Uterus (tissue), 2 donors: ENCODE measurements at regions not wholly inside any gene's neighbourhood (a gene's known extent, or its start where the extent isn't known, plus 50 kb on each side); places are given as distances from the start of the nearest gene placed in this dataset.

ENCODE experiments used
- POLR2A ChIP-seq, 2 donors: fragments of 450-650 bp; IDR thresholded peaks; one replicate each; pipeline ENCODE4 v1.6.1; 2016; ENCODE audit warnings: antibody characterized with exemption in 2 of 2, mild to moderate bottlenecking in 1 of 2, moderate library complexity in 1 of 2
- TF ChIP-seq, protein P1 (sequence below), 4 experiments: fragments of 200-600 bp in 2 of 4; fragments of 450-650 bp in 2 of 4; sonication (generic) in 2 of 4; IDR thresholded peaks; one replicate each; pipeline ENCODE4 v1.5.1; 2016 to 2019; ENCODE audit warnings: antibody characterized with exemption in 4 of 4, mild to moderate bottlenecking in 2 of 4, moderate library complexity in 1 of 4

DNA sequence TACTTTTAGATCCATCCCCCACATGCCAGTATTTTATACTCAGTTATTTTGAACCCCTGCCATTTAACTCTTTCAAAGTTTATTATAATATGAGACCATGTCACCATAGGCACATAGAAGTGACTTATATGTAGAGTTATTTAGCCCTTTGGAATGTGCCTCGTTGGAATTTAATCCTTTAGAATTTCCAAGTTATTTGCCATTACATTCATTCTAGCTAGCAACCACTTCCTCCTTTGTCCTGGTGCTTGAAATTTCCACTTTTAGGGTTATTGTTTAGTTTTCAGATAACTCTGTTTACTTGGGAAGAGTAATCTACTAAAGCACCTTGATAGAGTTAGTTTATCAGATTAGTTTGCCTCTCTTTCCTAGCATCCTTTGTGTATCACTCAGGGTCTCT, 82.8 kb upstream of the TLE1 start:
- no peak for TF ChIP-seq POLR2A (IDR thresholded peaks at IDR 0.05)
- TF ChIP-seq, protein P1, sequence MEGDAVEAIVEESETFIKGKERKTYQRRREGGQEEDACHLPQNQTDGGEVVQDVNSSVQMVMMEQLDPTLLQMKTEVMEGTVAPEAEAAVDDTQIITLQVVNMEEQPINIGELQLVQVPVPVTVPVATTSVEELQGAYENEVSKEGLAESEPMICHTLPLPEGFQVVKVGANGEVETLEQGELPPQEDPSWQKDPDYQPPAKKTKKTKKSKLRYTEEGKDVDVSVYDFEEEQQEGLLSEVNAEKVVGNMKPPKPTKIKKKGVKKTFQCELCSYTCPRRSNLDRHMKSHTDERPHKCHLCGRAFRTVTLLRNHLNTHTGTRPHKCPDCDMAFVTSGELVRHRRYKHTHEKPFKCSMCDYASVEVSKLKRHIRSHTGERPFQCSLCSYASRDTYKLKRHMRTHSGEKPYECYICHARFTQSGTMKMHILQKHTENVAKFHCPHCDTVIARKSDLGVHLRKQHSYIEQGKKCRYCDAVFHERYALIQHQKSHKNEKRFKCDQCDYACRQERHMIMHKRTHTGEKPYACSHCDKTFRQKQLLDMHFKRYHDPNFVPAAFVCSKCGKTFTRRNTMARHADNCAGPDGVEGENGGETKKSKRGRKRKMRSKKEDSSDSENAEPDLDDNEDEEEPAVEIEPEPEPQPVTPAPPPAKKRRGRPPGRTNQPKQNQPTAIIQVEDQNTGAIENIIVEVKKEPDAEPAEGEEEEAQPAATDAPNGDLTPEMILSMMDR (IDR thresholded peaks at IDR 0.05), result no peak
